CD14-positive monocyte (primary cell): ENCODE measurements at regions not wholly inside any gene's neighbourhood (a gene's known extent, or its start where the extent isn't known, plus 50 kb on each side); places are given as distances from the start of the nearest gene placed in this dataset.
"Not testable (repeated sequence)": the region's sequence is repeated elsewhere in the genome, so short reads cannot be mapped to it uniquely, and the experiment has no call there.

Experiments used
- DNase-seq, 3 donors: peaks; one replicate each; pipeline ENCODE4 v3.0.0-alpha.2; 2011 to 2022
- H2AFZ ChIP-seq: 2 replicates; pipeline ENCODE4 v1.6.0; 2012; ENCODE audit warnings: mild to moderate bottlenecking, low read depth, low read length, inconsistent platforms; ENCODE audit not compliant: insufficient read depth, poor library complexity, severe bottlenecking
- H3K27ac ChIP-seq, 2 donors: 1 replicate in 1 of 2; 2 replicates in 1 of 2; pipeline ENCODE4 v1.5.1; 2012 to 2013; ENCODE audit warnings: low read length in 2 of 2, control low read depth in 1 of 2, inconsistent platforms in 1 of 2, low read depth in 1 of 2, mild to moderate bottlenecking in 1 of 2
- H3K27me3 ChIP-seq, 2 donors: one replicate each; pipeline versions ENCODE4 v1.6.0 to v1.6.1; 2011 to 2013; ENCODE audit warnings: low read length in 2 of 2; ENCODE audit not compliant: control insufficient read depth in 2 of 2, insufficient read depth in 2 of 2
- H3K36me3 ChIP-seq, 2 donors: replicated peaks in 1 of 2; 1 replicate in 1 of 2; 2 replicates in 1 of 2; pipeline versions ENCODE4 v1.5.1 to v1.6.1; 2012 to 2013; ENCODE audit warnings: low read length in 2 of 2, control low read depth in 1 of 2, inconsistent platforms in 1 of 2, mild to moderate bottlenecking in 1 of 2; ENCODE audit not compliant: insufficient read depth in 2 of 2, control insufficient read depth in 1 of 2
- H3K4me1 ChIP-seq, 2 donors: 1 replicate in 1 of 2; 2 replicates in 1 of 2; pipeline versions ENCODE4 v1.5.1 to v1.6.1; 2012 to 2013; ENCODE audit warnings: low read length in 2 of 2, control low read depth in 1 of 2, inconsistent platforms in 1 of 2, mild to moderate bottlenecking in 1 of 2, moderate library complexity in 1 of 2; ENCODE audit not compliant: insufficient read depth in 2 of 2, control insufficient read depth in 1 of 2
- H3K4me2 ChIP-seq: replicated peaks from 2 replicates; pipeline ENCODE3; 2012; ENCODE audit warnings: low read length, moderate library complexity, mild to moderate bottlenecking; ENCODE audit not compliant: poor library complexity, severe bottlenecking; ENCODE audit errors: extremely low read depth
- H3K4me3 ChIP-seq, 3 experiments: fragments of 200-600 bp in 1 of 3; sonication (generic) in 1 of 3; replicated peaks in 1 of 3; 1 replicate in 2 of 3; 2 replicates in 1 of 3; pipeline ENCODE4 v1.5.1; 2011 to 2013; ENCODE audit warnings: low read length in 3 of 3, mild to moderate bottlenecking in 3 of 3, control low read depth in 2 of 3, low read depth in 2 of 3, inconsistent platforms in 1 of 3, moderate library complexity in 1 of 3
- H3K79me2 ChIP-seq: 2 replicates; pipeline ENCODE4 v1.6.0; 2012; ENCODE audit warnings: mild to moderate bottlenecking, control low read depth, inconsistent platforms, low read length, moderate library complexity; ENCODE audit not compliant: insufficient read depth
- H3K9ac ChIP-seq: 2 replicates; pipeline ENCODE4 v1.6.0; 2017; ENCODE audit warnings: low read length, mild to moderate bottlenecking; ENCODE audit not compliant: insufficient read depth, poor library complexity, severe bottlenecking
- H3K9me3 ChIP-seq, 2 donors: replicated peaks in 1 of 2; 1 replicate in 1 of 2; 2 replicates in 1 of 2; pipeline versions ENCODE4 v1.5.1 to v1.6.1; 2012 to 2013; ENCODE audit warnings: low read length in 2 of 2, control low read depth in 1 of 2; ENCODE audit not compliant: control insufficient read depth in 1 of 2, insufficient read depth in 1 of 2
- H4K20me1 ChIP-seq: 2 replicates; pipeline ENCODE4 v1.6.0; 2012; ENCODE audit warnings: mild to moderate bottlenecking, low read length, control low read depth, moderate library complexity; ENCODE audit not compliant: insufficient read depth
- H3K27ac Mint-ChIP-seq, 7 donors: one replicate each; pipeline ENCODE4 v1.8.0; 2020; ENCODE audit warnings: mild to moderate bottlenecking in 7 of 7, mixed read lengths in 7 of 7, moderate library complexity in 6 of 7, inconsistent platforms in 2 of 7
- H3K27me3 Mint-ChIP-seq, 3 donors: one replicate each; pipeline ENCODE4 v1.8.0; 2021 to 2022; ENCODE audit warnings: low read depth in 3 of 3, mild to moderate bottlenecking in 3 of 3, mixed read lengths in 3 of 3, moderate library complexity in 3 of 3, inconsistent platforms in 1 of 3
- H3K36me3 Mint-ChIP-seq, 2 donors: one replicate each; pipeline ENCODE4 v1.8.0; 2020; ENCODE audit warnings: mixed read lengths in 2 of 2, inconsistent platforms in 1 of 2, mild to moderate bottlenecking in 1 of 2
- H3K4me1 Mint-ChIP-seq: one replicate; pipeline ENCODE4 v1.8.0; 2020; ENCODE audit warnings: mild to moderate bottlenecking, mixed read lengths
- H3K4me3 Mint-ChIP-seq, 2 donors: one replicate each; pipeline ENCODE4 v1.8.0; 2020; ENCODE audit warnings: mild to moderate bottlenecking in 2 of 2, mixed read lengths in 2 of 2, moderate library complexity in 1 of 2
- H3K9me3 Mint-ChIP-seq, 7 donors: one replicate each; pipeline ENCODE4 v1.8.0; 2020 to 2022; ENCODE audit warnings: mixed read lengths in 7 of 7, mild to moderate bottlenecking in 6 of 7, moderate library complexity in 6 of 7, inconsistent platforms in 2 of 7
- CTCF ChIP-seq: fragments of 200-600 bp; IDR thresholded peaks from one replicate; pipeline ENCODE4 v1.8.0; 2022; ENCODE audit warnings: antibody characterized with exemption, mild to moderate bottlenecking
- WGBS: methylation state at CpG from one replicate; pipeline ENCODE4 v1.1.5; 2013; ENCODE audit warnings: missing lambda C conversion rate; ENCODE audit not compliant: insufficient coverage; 5-methylcytosine and 5-hydroxymethylcytosine counted together
- intact Hi-C, 2 donors: fragments of 100-400 bp; cut with micrococcal nuclease; formaldehyde crosslinking; loops; one replicate each; pipeline versions ENCODE4 v1.15.0 to v1.15.1; 2023

GRCh38 chr18:1094409-1094808 is 189.7 kb downstream of the ADCYAP1 start:
- TF ChIP-seq CTCF, result no peak
- DNase-seq, result no peak
- intact Hi-C loops, result no loop called here
- peaks cover 0 to 28% of the 10 kb centered on the region in 2 donors for H3K9me3 ChIP-seq
- no peaks in the 10 kb centered on the region for H3K4me1 ChIP-seq
- no peak overlapping the region for H3K4me2 ChIP-seq
- H3K9me3 Mint-ChIP-seq, result peaks cover 4 to 17% (median 9%) of the 10 kb centered on the region in 7 donors
- no peaks in the 10 kb centered on the region for H3K4me1 Mint-ChIP-seq
- H4K20me1 ChIP-seq, result no peaks in the 10 kb centered on the region
- H3K4me3 Mint-ChIP-seq, result no peak overlapping the region
- no peak overlapping the region for H3K9ac ChIP-seq
- no peaks in the 10 kb centered on the region for H3K36me3 ChIP-seq
- H3K27me3 Mint-ChIP-seq, result no peaks in the 10 kb centered on the region
- no peak overlapping the region for H3K27ac Mint-ChIP-seq
- H3K27ac ChIP-seq, result no peak overlapping the region
- no peak overlapping the region for H3K4me3 ChIP-seq
- H2AFZ ChIP-seq, result no peak overlapping the region
- no peaks in the 10 kb centered on the region for H3K79me2 ChIP-seq
- H3K27me3 ChIP-seq, result no peaks in the 10 kb centered on the region
- no peaks in the 10 kb centered on the region for H3K36me3 Mint-ChIP-seq
- WGBS, result 86% methylated on average over 4 of the region's 4 CpGs

- WGBS, result 94% methylated on average over 49 of the region's 51 CpGs
- not testable (repeated sequence) for H3K4me1 Mint-ChIP-seq, H3K4me3 Mint-ChIP-seq
Measured at GRCh38 chr18:1097991-1098735, 193.5 kb downstream of the ADCYAP1 start.

More at GRCh38 chr18:1097991-1098735, 193.5 kb downstream of the ADCYAP1 start:
- H3K36me3 Mint-ChIP-seq, H3K4me2 ChIP-seq, H3K9ac ChIP-seq, H3K27me3 ChIP-seq, H2AFZ ChIP-seq, DNase-seq, H3K4me1 ChIP-seq, H3K79me2 ChIP-seq, intact Hi-C loops, H4K20me1 ChIP-seq, H3K27ac Mint-ChIP-seq, H3K27ac ChIP-seq, H3K27me3 Mint-ChIP-seq, H3K36me3 ChIP-seq, H3K4me3 ChIP-seq: not testable (repeated sequence)
- peaks cover 0 to 14% of the 10 kb centered on the region in 2 donors for H3K9me3 ChIP-seq
- peaks cover 5 to 14% (median 7%) of the 10 kb centered on the region in 7 donors for H3K9me3 Mint-ChIP-seq
